HL-60 (cell line): ENCODE measurements at regions not wholly inside any gene's neighbourhood (a gene's known extent, or its start where the extent isn't known, plus 50 kb on each side); places are given as distances from the start of the nearest gene placed in this dataset.

Experiments
- POLR2AphosphoS5 ChIP-seq: IDR thresholded peaks from 2 replicates; pipeline ENCODE4 v1.6.1; 2012; ENCODE audit warnings: low read depth
- TF ChIP-seq, protein P1 (sequence below): IDR thresholded peaks from one replicate; pipeline ENCODE4 v1.5.1; 2011; ENCODE audit warnings: low read length, control low read depth, inconsistent platforms; ENCODE audit not compliant: insufficient read depth

DNA sequence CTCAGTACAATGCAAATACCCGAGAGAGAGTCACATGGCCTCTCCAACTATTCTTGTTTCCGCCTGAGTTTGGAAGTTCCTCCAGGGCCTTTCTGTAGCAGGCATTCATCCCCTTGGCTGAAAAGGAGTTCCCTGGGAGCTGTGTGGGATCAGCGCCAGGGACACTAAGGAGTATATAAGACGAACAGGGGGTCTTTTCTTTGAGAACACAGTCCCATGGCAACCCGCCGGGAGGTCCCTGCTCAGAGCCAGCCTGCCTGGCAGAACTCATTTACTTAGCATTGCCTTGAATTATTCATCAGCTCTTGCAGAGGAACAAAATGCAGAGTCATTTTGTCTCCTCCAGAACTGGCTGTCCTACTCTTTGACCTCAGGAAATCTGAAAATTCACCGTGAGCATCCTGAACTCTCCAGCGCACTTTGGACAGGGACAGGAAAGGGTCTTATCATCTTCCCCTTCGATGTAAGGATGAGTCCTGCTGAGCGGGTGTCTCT is 120.4 kb upstream of the OSMR start:
- TF ChIP-seq, protein P1, sequence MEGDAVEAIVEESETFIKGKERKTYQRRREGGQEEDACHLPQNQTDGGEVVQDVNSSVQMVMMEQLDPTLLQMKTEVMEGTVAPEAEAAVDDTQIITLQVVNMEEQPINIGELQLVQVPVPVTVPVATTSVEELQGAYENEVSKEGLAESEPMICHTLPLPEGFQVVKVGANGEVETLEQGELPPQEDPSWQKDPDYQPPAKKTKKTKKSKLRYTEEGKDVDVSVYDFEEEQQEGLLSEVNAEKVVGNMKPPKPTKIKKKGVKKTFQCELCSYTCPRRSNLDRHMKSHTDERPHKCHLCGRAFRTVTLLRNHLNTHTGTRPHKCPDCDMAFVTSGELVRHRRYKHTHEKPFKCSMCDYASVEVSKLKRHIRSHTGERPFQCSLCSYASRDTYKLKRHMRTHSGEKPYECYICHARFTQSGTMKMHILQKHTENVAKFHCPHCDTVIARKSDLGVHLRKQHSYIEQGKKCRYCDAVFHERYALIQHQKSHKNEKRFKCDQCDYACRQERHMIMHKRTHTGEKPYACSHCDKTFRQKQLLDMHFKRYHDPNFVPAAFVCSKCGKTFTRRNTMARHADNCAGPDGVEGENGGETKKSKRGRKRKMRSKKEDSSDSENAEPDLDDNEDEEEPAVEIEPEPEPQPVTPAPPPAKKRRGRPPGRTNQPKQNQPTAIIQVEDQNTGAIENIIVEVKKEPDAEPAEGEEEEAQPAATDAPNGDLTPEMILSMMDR: no peak
- TF ChIP-seq POLR2AphosphoS5: no peak
